ENCODE measurements at regions not wholly inside any gene's neighbourhood (a gene's known extent, or its start where the extent isn't known, plus 50 kb on each side); places are given as distances from the start of the nearest gene placed in this dataset.

DNA sequence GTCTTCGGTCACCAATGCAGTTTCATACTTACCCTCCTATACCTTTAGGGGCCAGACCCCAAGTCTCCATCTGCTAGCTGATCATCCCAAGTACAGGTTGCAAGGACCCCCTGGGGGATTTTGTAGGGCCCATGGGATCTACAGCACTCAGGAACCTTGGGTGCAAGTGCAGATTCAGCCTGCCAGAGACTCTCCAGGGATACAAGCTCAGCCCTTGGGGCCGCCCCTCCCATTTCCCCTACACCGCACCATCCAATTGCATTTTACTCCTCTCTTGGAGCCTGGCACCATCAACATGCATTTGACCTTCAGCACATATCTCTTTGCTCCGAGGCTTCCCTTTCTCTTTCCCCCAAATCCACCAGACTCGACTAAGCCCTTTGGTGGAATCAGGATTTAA is 154.7 kb upstream of the ZNF536 start:
- DNase-seq = no peak

DNA sequence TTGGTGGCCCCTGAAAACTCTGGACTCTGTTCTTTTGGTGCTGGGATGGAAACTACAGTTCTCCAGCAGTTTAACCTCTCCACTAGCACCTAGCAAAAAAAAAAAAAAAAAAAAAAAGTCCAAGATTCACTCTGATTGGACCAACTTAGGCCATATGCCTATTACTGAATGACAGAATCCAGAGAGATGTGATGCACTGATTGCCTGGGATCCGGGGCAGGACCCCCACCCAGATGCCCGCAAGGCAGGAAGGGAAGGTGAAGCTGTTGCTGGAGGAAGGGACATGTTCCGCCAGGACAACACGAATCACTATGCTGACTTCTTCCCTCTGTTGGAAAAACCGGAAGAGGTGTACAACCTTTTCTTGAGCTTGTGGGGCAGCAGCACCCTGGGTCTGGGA is 152.5 kb upstream of the ZNF536 start:
- no peak for DNase-seq

DNA sequence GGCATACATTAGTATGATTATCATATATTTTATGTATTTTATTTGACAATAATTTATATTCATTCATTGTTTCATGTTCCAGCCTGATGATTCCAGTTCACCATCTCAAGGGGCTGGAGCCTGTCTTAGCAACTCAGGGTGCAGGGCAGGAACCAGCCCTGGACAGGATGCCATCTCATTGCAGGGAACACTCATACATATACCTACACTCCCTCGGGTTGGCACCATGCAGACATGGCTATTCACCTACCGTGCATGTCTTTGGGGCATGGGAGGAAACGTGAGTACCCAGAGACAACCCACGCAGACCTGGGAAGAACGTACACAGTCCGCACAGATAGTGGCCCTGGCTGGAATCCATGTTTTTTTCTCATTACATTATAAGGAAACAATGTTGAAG is 151.0 kb upstream of the ZNF536 start:
- no peak for DNase-seq

DNA sequence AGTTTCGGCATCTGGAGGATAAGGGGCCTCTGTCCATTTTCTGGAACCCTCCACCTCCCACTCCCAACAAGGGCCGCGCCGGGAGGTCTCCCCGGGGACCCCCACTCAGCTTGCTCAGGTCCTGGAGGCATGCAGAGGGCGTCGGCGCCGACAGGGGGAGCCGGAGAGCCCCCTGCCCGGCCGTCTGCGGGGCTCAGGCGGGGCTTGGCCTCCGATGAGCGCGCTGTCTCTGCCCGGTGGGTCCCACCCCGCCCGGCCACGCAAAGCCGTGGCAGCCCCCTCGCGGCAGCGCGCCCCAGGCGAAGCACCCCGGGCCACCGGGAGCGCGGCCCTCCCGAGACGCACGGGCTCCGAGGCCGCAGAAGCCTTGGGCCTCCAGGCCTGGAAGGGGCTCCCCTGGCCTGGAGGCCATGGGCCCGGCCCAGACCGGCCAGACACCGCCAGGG is 149.7 kb upstream of the ZNF536 start:
- no peak for DNase-seq

DNA sequence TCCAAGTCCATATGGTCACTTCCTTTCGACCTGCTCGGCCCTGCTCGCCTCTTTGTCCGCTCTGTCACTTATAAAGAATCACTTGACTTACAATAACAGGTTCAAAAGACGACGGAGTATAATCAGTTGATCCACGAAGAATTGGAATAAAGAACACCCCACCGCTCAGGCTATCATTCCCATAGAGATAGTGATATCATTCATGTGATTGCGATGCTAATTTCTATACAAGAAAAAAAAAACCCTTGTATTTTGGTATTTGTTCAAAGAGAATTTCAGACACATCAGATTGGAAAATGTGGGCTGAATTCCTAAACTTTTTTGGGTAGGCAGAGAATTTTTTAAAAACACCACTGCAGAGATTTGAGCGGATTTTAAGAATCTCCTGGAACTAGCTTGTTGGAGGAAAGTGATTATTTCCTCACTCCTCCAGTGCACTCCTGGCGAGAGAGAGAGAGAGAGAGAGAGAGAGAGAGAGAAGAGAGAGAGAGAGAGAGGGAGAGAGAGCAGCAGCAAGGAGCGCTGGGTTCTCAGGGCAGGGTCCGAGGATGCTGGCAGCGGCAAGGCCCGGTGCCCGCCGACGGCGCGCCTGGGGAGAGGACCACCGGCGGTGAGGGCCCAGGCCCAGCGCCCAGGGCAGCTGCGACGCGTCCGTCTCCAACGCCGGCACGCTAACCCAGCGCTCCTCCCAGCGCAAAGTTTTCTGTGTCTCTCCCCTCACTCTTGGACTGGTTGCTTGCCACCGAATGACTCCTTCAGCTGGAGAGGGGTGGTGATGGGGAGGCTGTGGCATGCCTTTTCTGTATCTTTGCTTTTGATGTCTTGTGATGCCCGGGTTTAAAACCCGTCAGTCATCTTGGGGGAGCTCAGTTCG is 149.0 kb upstream of the ZNF536 start:
- DNase-seq = no peak

DNA sequence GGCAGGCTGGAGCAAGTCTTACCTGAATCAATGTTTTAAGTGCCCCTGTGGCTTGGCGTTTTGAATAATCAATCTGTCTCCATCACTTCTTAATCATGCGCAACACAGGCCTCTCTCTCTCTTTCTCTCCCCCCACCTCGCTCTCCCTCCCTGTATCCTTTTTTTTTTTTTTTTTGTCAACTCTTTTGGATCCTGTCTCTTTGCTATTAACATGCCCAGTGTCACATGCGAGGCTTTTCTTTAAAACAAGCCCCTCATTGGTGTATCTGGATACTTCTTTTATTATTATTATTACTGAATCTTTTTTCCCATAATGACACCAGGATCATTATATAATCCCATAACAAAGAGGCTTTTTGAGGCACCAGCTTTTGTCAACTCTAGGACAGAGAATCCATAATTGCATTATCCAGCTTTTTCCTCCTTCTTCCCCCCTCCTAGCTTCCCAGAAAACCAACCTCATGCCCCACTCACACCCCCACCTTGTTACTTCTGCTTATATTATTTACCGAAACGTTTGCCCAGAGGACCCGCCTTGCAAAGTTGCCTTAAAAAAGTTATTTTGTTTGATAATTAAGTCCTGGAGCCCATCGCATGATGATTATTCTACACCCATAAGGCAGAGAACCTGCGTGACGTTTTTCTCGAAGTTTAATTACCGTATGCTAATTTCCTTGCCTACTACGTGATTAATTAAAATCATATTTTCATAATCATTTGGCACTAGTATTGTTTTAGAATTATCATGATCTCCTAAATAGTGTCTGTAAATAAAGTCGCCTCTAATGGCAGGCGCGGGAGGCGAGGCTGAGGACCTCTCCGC is 148.1 kb upstream of the ZNF536 start:
- DNase-seq = no peak

DNA sequence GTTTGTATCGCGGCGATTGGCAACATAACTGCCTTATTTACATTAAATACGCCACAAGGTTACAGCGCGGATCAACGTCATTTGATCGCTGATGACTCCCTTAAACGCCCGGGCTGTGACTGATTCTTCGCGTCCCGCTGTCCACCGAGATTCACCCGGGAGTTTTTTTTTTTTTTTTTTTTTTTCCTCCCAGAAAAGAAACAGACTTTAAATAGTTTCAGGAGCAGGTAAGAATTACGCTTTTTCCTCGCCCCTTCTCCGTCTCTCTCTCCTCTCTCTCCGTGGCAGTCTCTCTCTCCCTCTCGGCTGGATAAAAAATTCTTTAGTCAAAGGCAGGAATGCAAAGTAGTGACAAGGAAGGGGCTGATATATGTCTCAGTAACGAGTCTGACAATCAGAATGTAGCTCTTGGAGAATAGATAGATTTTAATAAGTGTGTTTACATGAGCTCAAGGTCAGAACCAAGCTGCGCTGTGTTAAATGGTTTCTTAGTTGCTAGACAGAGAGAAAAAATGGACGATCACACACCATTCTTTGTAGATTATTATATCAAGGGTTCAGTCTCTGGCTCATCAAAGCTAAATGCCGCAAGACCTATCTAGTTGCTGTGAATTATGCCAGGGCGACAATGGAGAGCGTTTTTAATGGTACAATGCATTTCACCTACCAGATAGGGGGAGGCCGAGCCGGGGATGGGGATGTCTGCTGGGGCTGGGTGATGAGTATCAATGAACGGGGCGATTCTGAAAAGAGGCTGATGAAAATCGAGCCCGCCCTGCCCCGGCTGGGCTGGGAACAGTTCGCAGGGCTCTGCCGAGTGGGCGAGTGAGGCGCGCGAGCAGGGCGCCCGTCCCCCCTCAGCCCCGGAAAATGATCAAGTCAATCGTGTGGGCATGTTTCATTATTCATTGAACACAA is 147.2 kb upstream of the ZNF536 start:
- DNase-seq = no peak

DNA sequence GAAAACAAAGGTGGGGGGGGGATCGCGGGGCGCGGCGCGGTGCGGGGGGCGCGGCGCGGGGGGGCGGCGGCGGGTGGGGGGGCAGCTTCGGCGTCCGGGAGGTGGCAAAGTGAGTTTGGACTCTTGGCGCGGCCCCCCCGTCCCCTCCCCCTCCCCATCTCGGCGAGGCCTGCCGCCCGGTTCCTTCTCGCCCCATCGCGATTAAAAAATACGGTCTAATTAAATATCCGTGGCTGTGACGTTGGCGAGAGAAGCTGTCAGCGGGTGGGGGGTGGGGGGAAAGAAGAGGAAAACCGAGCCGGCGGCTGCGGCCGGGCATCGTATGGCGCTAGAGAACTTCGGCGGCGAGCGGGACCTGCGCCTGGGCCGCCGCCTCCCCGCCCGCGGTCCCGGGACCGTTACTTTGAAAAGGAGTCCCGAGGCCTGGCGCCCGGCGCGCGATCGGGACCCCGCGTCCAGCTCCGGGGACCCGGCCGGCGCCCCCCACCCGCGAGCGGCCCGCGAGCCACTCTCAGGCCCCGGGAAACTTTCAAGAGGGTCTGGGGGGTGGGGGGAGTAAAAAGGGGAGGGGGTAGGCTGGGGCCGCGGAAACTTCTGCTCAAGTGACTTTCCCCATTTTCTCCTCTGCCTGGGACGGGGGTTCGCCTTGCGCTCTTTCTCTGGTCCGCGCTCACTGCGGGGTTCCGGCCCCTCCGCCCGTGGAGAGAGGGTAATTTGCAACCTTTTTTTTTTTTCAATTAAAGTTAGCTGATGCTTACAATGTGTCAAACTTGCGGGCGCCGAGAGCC is 146.3 kb upstream of the ZNF536 start:
- no peak for DNase-seq

DNA sequence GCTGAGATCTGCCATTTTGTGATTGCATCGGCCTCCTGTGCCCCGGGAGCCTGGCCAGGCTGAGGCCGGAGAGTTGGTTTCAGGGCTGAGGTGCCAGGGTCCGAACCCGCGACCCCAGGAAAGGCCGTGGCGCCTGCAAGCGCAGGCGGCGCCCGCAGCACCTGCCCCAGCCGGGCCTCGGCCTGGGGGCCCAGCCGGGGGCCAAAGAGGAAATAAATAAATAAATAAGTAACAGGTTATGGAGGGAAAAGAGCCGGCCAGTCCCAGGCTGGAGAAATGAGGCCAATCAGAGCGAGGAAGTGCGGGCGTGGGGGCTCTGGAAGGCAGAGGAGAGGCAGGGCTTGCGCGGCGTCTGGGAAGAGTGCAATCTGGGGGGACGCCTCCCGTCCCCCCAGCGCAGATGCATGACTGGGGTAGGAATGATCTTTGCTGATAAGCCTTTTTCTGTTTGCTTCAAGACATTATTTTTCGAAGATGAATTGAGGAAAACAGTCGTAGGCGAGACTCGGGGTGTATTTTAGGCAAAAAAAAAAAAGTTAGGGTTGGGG is 145.6 kb upstream of the ZNF536 start:
- DNase-seq = no peak

DNA sequence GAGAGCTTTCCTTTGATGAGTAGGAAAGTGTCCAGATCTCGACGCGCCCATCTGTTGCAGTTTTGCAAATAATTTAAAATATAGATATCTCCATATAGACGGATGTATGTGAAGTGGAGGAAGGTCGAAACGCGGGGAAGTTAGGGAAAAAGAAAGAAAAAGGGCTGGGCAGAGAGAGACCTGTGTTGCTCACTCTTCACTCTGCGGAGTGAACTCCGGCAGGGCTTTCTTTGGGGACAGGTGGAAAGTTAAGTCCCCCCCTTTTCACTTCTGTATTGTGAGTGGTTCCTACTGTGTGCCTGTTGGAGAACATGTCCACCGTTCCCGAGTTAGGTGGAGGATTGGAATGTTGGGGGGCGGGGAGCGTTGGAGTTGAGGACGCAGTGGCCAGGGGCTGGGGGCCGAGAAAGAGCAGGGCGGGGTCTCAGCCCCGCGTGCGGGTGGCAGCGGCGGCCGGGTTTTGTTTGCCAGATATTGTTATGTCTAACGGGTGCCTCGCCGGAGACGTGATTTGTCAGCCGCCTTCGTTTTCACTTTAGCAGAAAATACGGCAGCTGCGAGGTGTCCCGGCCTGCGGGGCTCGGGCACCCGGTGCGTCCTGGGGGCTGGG is 145.1 kb upstream of the ZNF536 start:
- DNase-seq = no peak

DNA sequence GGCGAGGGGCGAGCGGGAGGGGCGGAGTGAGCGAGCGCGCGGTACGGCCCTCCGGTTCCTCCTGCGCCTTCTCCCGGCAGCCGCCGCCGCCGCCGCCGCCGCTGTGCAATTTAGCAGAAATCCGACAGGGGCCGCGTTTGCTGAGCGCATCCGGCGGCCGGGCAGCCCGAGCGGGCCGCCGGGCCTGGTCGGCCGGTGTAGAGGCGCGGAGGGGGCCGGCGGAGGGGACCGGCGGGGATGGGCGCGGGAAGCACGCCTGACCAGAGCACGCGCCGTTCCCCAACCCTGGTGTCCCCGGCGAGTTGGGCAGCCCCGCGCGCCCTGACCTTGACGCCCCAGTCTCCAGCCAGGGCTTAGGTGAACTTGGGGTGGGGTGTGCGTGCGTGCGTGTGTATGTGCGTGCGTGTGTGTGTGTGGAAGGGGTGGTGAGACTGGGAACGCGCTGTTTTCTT is 144.5 kb upstream of the ZNF536 start:
- peak; percentile 79 for DNase-seq

DNA sequence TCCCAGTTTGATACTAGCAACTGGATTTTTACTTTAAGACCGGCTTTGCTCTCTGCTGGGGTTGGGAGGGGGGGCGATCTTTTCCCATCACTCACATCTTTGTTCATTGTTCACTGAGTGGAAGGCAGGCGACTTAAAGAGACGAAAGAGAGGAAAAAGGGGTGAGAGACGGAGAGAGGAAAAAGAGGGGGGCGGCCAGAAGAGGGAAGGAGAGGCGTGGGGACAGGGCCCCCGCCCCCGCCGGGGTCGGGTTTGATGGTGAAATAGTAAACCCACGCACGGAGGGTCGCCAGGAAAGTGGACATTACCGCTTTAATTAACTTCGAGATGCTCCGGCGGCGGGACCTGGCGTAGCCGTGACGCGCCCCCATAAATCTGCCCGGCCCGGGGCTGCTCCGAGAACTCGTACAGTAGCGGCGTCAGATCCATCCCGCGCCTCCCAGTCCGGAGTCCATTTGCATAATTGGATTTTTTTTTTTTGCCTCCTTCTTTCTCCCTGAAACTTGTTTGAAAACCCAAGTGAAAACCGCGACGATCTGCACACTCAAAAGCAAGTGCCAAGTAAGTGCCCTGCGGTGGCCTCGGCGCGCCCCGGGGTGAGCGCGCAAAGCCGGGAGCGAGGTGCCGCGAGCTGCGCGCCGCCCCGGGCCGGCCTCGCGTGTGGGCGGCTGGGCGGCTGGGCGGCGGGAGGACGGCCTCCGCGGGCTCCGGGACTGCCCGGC is 143.9 kb upstream of the ZNF536 start:
- DNase-seq = no peak

DNA sequence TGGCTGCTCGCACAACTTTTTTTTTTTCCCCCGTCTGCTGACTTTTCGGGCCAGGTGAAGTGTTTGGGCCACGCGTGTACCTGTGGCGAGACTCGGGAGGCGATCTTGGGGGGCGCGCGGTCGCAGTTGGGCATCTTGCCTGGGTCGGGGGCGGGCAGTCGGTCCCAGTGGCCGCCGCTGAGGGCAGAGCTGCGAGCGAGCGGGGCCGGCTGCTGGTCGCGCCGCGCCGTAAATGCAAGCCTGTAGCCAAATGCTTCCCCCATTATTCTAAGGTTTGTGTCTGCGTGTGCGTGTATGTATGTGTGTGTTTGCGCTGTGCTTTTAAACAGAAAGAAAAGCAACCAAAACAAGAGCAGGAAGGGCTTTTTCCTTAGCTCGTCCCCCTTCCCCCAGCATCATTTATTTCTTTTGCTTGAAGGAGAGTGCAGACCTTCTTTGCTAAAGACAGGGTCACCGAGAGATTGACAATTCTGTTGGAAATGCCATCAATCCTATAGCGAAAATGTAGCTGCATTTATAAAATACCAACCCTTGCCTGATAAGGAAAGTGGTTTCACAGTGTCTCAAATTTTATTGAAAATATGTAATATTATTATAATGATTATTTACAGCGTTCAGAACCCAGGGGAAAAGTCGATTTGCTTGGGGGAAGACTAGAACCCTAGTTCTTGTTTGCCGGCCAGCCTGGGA is 143.2 kb upstream of the ZNF536 start:
- DNase-seq = no peak

DNA sequence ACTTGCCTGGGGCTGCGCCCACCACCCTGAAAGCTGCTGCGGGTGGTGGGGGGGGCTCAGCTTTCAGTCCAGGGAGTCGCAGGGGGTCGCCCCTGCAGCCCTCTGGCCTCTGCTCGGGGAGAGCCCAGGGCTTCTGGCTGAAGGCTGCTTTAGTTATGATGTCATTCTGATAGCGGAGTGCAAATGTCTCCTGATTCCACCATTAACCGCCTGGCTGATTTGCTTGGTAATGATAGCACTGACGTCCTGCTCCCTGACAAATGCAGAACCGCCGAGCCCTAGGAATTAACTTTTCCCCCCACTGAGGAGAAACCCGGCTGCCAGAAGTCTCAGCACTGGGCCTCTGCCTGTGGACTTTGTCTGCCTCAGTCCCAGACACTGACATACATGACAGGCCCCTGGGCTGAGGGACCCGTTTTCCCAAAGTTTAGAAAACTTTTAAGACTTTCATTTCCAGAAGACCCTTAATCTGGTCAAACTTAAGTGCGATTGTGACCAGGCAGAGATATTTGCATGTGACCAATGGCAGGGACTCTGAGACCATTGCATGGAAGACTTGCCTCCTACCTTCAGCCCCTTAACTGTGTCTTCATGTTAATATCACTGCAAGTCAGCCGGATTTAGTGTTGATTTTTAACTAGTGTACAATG is 142.5 kb upstream of the ZNF536 start:
- DNase-seq = no peak

DNA sequence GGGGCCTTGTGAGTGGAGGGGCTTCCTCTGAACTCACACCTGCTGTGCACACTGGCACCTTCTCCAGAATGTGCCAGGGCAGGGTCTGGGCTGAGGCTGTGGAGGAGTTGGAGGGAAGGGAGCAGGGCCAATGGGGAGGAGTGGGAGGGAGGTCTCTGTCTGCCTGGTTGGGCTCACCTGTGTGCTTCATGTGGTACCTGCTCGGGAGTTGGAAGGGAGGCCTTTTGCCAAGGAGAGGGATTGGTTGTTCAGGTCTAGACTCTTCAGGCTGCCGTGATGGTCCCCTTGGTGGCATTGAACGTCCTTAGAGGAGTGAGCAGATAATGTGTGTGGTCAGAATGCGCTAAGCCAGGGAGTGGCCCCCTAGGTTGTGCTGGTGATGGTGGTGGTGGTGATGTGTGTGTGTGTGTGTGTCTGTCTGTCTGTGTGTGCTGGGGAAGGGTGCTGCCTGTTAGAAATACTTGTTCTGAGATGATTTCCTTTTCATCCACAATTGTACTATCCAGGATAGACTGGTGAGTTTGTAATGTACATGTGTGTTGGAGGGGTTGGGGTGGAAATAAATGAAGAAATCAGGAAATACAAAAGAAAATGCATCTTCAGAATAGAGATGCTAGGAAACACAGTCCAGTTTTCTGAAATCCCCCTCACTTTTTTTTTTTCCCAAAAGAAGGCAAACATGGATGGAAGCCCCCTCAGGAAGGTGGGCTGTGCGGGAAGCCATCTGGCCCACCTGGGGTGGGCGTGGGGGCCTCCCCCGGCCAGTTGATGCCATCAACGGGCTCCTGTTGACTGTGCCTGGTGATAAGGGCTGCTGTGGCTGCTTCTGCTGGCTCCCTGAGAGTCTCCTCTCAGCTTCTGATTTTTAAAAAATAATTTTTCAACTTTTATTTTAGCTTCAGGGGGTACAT is 140.5 kb upstream of the ZNF536 start:
- DNase-seq = no peak

DNA sequence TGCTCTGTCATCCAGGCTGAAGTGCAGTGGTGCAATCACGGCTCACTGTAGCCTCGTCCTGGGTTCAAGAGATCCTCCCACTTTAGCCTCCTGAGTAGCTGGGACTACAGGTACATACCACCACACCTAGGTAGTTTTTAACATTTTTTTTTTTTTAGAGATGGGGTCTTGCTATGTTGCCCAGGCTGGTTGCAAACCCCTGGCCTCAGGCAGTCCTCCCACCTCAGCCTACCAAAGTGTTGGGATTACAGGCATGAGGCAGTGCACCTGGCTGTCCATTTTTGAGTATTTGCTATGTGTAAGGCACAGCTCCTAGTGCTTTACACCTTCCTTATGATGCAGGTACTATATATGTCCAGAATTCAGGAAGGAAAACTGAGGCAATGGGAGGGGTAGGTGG is 138.8 kb upstream of the ZNF536 start:
- no peak for DNase-seq

DNA sequence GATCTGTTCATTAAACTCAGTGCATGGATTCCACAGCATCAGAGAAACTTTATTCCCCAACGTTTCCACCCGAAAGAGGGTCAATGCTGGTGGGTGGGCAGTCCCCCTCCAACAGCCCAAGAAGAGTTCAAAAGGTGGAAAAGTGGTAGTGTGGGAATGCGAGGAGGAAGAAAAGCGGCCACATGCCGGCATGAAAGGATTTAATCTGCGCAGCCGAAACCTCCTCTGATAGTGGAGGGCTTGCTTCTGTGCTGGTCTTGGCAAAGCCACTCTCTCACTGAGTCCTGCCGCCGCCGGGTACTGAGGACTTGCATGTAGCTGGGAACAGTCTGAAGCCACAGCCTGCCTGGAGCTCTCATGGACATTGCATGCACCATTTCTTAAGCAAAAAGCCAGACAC is 136.2 kb upstream of the ZNF536 start:
- DNase-seq = no peak

DNA sequence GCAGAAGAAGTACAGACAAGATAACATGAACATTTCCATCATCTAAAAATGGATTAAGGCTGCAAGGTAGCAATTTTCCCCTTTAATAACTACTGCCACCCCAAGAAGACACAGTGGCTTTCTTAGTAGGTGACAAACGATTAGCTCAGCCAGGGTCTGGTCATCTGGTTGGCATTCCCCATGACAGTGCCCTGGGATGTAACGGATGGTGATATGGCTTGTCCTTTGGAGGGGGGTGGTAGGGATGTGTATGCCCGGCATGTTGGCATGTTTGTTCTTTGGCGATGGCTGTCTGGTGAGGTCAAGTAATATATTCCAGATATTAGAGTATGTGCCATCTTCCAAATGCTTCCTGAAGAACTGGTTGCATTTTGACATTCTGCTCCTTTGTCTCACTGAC is 135.6 kb upstream of the ZNF536 start:
- DNase-seq = no peak

Measured in left kidney (tissue), 1 donor.